HCT116 (cell line): ENCODE measurements at regions not wholly inside any gene's neighbourhood (a gene's known extent, or its start where the extent isn't known, plus 50 kb on each side); places are given as distances from the start of the nearest gene placed in this dataset.

Experiments
- CTCF ChIP-seq, 3 experiments: fragments of 200-600 bp in 1 of 3; sonication (generic) in 1 of 3; IDR thresholded peaks in 2 of 3; conservative IDR thresholded peaks in 1 of 3; 2 replicates each; pipeline ENCODE4 v1.5.1; 2012 to 2017; ENCODE audit warnings: low read depth in 2 of 3, low read length in 2 of 3, antibody characterized with exemption in 1 of 3, borderline replicate concordance in 1 of 3, control low read depth in 1 of 3, mild to moderate bottlenecking in 1 of 3, mixed read lengths in 1 of 3, mixed run types in 1 of 3, moderate library complexity in 1 of 3; ENCODE audit not compliant: insufficient read depth in 1 of 3
- MAX ChIP-seq: IDR thresholded peaks from 2 replicates; pipeline ENCODE4 v1.6.1; 2012
- REST ChIP-seq: IDR thresholded peaks from 2 replicates; pipeline ENCODE4 v1.6.1; 2012; ENCODE audit warnings: low read depth
- YY1 ChIP-seq: IDR thresholded peaks from 2 replicates; pipeline ENCODE4 v1.6.1; 2011; ENCODE audit warnings: low read length, low read depth, moderate library complexity, mild to moderate bottlenecking; ENCODE audit not compliant: insufficient replicate concordance; ENCODE audit errors: extremely low read depth

GRCh38 chr2:209121691-209122090 lies 302.2 kb upstream of the MAP2 start:
- TF ChIP-seq CTCF (IDR thresholded peaks at IDR 0.05 in 2 of 3, conservative IDR thresholded peaks at IDR 0.05 in 1 of 3; ENCODE audit: borderline replicate concordance in 1 of 3, insufficient read depth in 1 of 3, low read depth in 2 of 3, low read length in 2 of 3) (no peak), YY1 (no peak), MAX (no peak), REST (no peak)
